ENCODE measurements at regions not wholly inside any gene's neighbourhood (a gene's known extent, or its start where the extent isn't known, plus 50 kb on each side); places are given as distances from the start of the nearest gene placed in this dataset.

DNA sequence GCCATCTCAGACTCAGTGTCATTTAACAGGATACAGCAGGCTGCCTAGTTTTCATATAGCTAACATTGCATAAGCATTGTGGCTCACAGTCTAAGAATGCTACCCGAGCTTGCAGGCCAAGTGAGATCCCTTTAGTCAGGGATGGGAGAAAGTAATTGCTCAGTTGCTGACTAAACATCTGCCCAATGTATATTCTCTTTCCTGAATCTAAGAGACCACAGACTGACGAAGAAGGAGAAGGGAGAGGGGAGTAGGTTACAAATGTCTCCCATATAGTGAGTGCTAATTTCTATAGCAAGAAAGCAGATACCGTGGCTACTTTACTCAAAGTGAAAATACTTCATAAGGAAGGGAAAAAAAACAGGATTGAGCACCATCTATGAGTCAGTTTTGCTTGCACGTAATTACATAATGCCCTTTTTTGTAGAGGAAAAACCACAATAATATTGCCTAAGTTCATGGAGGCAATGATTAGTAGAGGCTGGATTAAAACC, 453.9 kb downstream of the COG6 start:
- no peak overlapping the region for H3K4me2 ChIP-seq (ENCODE audit: extremely low read depth, insufficient read depth, low read length)

DNA sequence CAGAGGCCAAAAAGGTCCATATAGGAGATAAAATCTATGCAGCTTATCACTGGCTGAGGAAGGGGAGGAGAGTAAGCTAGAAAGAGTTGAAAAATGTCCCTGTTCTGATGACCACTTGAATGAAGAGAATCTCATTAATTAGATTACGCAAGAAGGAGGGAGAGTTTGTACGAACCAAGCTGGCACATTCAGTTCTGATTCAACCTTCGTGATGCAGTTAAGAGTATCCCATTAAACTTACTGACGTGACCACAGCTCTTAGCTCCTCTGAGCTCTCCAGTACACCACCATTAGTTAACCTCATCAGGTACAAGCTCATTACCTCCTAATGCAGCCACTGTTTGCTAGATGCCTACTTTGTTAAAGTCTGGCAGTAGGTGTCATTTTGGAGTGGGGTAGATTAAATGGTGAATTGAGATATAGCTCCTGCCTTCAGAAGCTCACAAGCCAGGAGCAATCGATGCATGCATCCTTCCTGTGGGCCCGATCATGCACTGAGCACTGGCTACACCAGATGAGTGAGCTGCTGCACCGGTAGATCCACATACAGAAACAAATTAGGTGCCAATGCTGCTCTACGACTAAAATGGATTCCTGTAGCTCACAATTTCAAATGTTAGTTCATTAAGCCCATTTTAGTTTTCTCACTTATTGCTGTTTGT, 458.3 kb downstream of the COG6 start:
- no peak overlapping the region for H3K4me2 ChIP-seq (ENCODE audit: extremely low read depth, insufficient read depth, low read length)
- no peak overlapping the region for H2AFZ ChIP-seq (ENCODE audit: low read length)
- no peak for TF ChIP-seq EZH2 (IDR thresholded peaks at IDR 0.05; ENCODE audit: low read length, missing control alignments)
- TF ChIP-seq, protein P1, sequence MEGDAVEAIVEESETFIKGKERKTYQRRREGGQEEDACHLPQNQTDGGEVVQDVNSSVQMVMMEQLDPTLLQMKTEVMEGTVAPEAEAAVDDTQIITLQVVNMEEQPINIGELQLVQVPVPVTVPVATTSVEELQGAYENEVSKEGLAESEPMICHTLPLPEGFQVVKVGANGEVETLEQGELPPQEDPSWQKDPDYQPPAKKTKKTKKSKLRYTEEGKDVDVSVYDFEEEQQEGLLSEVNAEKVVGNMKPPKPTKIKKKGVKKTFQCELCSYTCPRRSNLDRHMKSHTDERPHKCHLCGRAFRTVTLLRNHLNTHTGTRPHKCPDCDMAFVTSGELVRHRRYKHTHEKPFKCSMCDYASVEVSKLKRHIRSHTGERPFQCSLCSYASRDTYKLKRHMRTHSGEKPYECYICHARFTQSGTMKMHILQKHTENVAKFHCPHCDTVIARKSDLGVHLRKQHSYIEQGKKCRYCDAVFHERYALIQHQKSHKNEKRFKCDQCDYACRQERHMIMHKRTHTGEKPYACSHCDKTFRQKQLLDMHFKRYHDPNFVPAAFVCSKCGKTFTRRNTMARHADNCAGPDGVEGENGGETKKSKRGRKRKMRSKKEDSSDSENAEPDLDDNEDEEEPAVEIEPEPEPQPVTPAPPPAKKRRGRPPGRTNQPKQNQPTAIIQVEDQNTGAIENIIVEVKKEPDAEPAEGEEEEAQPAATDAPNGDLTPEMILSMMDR (conservative IDR thresholded peaks at IDR 0.05 in 1 of 2, IDR thresholded peaks at IDR 0.05 in 1 of 2; ENCODE audit: low read depth in 1 of 2, low read length in 2 of 2) = no peak
- peak; percentile 55 to 81 for DNase-seq (ENCODE audit: low read depth in 2 of 2)
- no peak overlapping the region for H3K9ac ChIP-seq (ENCODE audit: insufficient read depth, low read length)
- H3K9me3 ChIP-seq (ENCODE audit: control insufficient read depth, insufficient read depth, low read depth, low read length) = no peaks in the 10 kb centered on the region
- H3K4me3 ChIP-seq (replicated peaks in 1 of 4; ENCODE audit: control extremely low read depth in 1 of 4, insufficient read depth in 1 of 4, low read depth in 3 of 4, low read length in 4 of 4) = no peak overlapping the region
- H3K4me1 ChIP-seq (ENCODE audit: control insufficient read depth, extremely low read depth, insufficient read depth, low read length) = no peaks in the 10 kb centered on the region
- no peaks in the 10 kb centered on the region for H3K36me3 ChIP-seq (ENCODE audit: control insufficient read depth, insufficient read depth, low read length)
- H3K27me3 ChIP-seq (ENCODE audit: control insufficient read depth, insufficient read depth, low read length) = no peaks in the 10 kb centered on the region
- H3K27ac ChIP-seq (ENCODE audit: insufficient read depth, low read length) = no peak overlapping the region
- H4K20me1 ChIP-seq (ENCODE audit: control insufficient read depth, extremely low read depth, insufficient read depth, low read length) = no peaks in the 10 kb centered on the region
- H3K79me2 ChIP-seq (ENCODE audit: control insufficient read depth, insufficient read depth, low read length) = no peaks in the 10 kb centered on the region

More for the DNA sequence above, 453.9 kb downstream of the COG6 start:
- no peak for TF ChIP-seq EZH2 (IDR thresholded peaks at IDR 0.05; ENCODE audit: low read length, missing control alignments)
- TF ChIP-seq, protein P1 (conservative IDR thresholded peaks at IDR 0.05 in 1 of 2, IDR thresholded peaks at IDR 0.05 in 1 of 2; ENCODE audit: low read depth in 1 of 2, low read length in 2 of 2) = no peak
- Histone ChIP-seq H4K20me1 (ENCODE audit: control insufficient read depth, extremely low read depth, insufficient read depth, low read length) (no peaks in the 10 kb centered on the region), H3K27me3 (ENCODE audit: control insufficient read depth, insufficient read depth, low read length) (peaks cover 2% of the 10 kb centered on the region), H3K9me3 (ENCODE audit: control insufficient read depth, insufficient read depth, low read depth, low read length) (no peaks in the 10 kb centered on the region), H3K36me3 (ENCODE audit: control insufficient read depth, insufficient read depth, low read length) (no peaks in the 10 kb centered on the region), H3K9ac (ENCODE audit: insufficient read depth, low read length) (no peak overlapping the region), H2AFZ (ENCODE audit: low read length) (no peak overlapping the region), H3K4me3 (replicated peaks in 1 of 4; ENCODE audit: control extremely low read depth in 1 of 4, insufficient read depth in 1 of 4, low read depth in 3 of 4, low read length in 4 of 4) (peak overlapping the region in 1 of 4 experiments; percentile 1), H3K79me2 (ENCODE audit: control insufficient read depth, insufficient read depth, low read length) (no peaks in the 10 kb centered on the region), H3K4me1 (ENCODE audit: control insufficient read depth, extremely low read depth, insufficient read depth, low read length) (no peaks in the 10 kb centered on the region), H3K27ac (ENCODE audit: insufficient read depth, low read length) (no peak overlapping the region)
- DNase-seq (ENCODE audit: low read depth in 2 of 2) = peak; percentile 96 to 98

DNA sequence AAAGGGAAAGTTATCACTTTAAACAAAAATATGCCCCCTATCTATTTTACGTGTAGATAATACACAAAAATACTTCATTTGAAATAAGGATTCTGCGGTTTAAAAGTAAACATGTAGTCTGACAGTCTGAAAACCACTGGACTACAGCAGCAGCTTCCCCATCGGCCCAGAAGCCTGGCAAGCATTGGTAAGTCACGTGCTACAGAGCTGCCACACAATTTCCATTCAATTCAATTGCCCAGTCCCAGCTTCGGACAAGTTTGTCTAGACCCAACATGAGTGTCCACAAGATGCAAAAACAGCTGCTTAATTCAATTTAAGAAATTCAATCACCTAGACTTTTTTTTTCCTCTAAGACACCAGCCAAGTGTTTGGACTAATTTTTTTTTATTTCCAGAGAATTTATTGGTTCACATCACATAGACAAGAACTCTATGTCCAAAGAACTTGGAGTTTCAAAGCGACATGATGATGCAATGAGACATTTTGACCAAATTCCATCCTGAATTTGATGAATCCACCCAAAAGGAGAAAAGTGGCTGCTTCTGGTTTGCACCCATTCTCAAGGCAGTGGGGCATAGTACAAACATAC, 458.9 kb downstream of the COG6 start:
- no peak for DNase-seq (ENCODE audit: low read depth in 2 of 2)
- H3K27ac ChIP-seq (ENCODE audit: insufficient read depth, low read length) = no peak overlapping the region
- no peak overlapping the region for H2AFZ ChIP-seq (ENCODE audit: low read length)
- no peak overlapping the region for H3K4me3 ChIP-seq (replicated peaks in 1 of 4; ENCODE audit: control extremely low read depth in 1 of 4, insufficient read depth in 1 of 4, low read depth in 3 of 4, low read length in 4 of 4)
- H3K79me2 ChIP-seq (ENCODE audit: control insufficient read depth, insufficient read depth, low read length) = no peaks in the 10 kb centered on the region
- no peaks in the 10 kb centered on the region for H4K20me1 ChIP-seq (ENCODE audit: control insufficient read depth, extremely low read depth, insufficient read depth, low read length)
- H3K4me1 ChIP-seq (ENCODE audit: control insufficient read depth, extremely low read depth, insufficient read depth, low read length) = no peaks in the 10 kb centered on the region
- H3K9me3 ChIP-seq (ENCODE audit: control insufficient read depth, insufficient read depth, low read depth, low read length) = no peaks in the 10 kb centered on the region
- no peaks in the 10 kb centered on the region for H3K36me3 ChIP-seq (ENCODE audit: control insufficient read depth, insufficient read depth, low read length)
- no peak overlapping the region for H3K4me2 ChIP-seq (ENCODE audit: extremely low read depth, insufficient read depth, low read length)
- TF ChIP-seq, protein P1 (conservative IDR thresholded peaks at IDR 0.05 in 1 of 2, IDR thresholded peaks at IDR 0.05 in 1 of 2; ENCODE audit: low read depth in 1 of 2, low read length in 2 of 2) = no peak
- no peak for TF ChIP-seq EZH2 (IDR thresholded peaks at IDR 0.05; ENCODE audit: low read length, missing control alignments)
- no peaks in the 10 kb centered on the region for H3K27me3 ChIP-seq (ENCODE audit: control insufficient read depth, insufficient read depth, low read length)
- H3K9ac ChIP-seq (ENCODE audit: insufficient read depth, low read length) = no peak overlapping the region

All from fibroblast of lung (primary cell).